ENCODE measurements at regions not wholly inside any gene's neighbourhood (a gene's known extent, or its start where the extent isn't known, plus 50 kb on each side); places are given as distances from the start of the nearest gene placed in this dataset.

DNA sequence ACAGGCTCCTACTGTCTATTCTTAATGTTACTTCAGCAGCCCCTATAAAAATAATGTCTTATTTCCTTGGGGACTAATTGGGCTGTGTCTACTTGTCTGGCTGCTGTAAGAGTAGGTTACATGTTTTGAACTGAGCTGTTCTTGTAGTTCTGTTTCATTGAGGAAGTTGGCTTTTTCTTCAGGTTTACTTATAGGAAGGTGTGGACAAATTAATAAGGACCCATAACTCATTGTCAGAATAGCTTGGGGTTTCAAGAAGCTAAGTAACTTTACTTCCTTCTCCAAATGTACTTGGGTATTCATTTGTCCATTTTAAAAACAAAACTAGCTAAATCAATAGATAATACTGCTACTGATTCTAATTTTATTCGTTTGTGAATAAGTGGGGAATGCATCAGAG is 487.2 kb downstream of the FAT4 start:
- no peak for DNase-seq
- Histone ChIP-seq H3K4me3 (no peak overlapping the region), H3K27me3 (no peaks in the 10 kb centered on the region), H3K4me1 (0 out of 2 replicates have a peak, but pooled peaks cover 5% of the 10 kb centered on the region), H3K9me3 (replicated peaks) (no peaks in the 10 kb centered on the region; the same call in 1 of the 2 replicates), H3K36me3 (no peaks in the 10 kb centered on the region), H3K27ac (no peak overlapping the region)

DNA sequence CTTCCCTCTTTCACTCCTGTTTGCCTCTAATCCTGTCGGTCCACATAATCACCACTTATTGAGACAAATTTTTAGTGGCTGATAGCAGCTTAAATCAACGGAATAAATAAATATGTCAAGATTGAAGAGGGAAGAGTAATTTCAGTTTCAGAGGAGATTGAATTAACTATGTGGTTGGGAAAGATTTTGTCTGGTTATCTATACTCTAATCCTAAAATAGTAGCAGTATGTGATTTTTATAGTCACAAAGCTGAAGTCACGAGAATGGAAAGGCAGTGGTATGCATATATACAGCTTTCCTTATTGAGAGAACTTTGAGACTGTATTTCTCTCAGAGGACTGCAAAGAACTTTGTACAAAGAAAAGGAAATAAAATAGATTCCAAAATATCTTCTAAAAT is 493.3 kb downstream of the FAT4 start:
- no peaks in the 10 kb centered on the region for H3K4me1 ChIP-seq
- no peak overlapping the region for H3K4me3 ChIP-seq
- no peaks in the 10 kb centered on the region for H3K27me3 ChIP-seq
- H3K36me3 ChIP-seq, result no peaks in the 10 kb centered on the region
- no peak overlapping the region for H3K27ac ChIP-seq
- no peak for DNase-seq
- no peaks in the 10 kb centered on the region for H3K9me3 ChIP-seq (replicated peaks)

DNA sequence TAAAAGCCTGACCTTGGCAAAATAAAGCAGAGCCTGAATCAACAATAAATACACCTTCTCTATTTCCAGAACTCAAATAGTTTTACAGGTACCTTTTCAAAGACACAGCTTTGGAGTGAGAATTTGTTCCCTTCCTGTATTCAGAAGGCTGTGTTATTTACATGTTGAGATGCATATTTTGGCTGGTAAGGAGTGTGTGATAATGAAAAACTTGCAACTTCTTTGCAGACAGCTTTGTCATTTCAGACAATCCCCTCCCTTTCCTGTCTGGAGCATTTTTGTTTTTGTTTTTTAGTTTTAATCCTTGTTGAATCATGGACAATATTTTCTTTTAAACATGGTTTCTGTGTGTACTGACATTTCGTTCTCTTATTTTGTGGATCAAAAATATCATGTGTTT is 493.8 kb downstream of the FAT4 start:
- H3K27ac ChIP-seq, result no peak overlapping the region
- H3K36me3 ChIP-seq, result no peaks in the 10 kb centered on the region
- no peaks in the 10 kb centered on the region for H3K27me3 ChIP-seq

DNA sequence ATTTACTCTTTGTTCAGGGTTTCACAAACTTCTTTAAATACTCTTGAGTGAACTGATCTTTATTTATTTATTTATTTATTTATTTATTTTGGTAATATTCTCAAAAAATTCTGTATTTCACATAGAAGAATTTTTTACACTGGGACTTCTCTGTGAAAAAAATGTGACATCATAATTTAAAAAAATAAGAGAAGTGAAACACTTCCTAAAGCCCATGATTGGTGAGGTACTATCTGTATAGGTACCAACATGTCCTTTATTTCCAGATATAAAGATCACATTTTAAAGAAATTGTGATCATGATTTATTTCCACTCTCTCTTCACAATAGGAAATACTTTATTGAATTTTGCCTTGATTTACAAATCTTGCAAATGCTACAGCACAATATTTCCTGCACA is 497.1 kb downstream of the FAT4 start:
- Histone ChIP-seq H3K36me3 (no peaks in the 10 kb centered on the region), H3K9me3 (replicated peaks) (no peaks in the 10 kb centered on the region), H3K27ac (no peak overlapping the region), H3K4me1 (no peaks in the 10 kb centered on the region), H3K27me3 (no peaks in the 10 kb centered on the region), H3K4me3 (no peak overlapping the region)
- no peak for DNase-seq

More for the DNA sequence above, 493.8 kb downstream of the FAT4 start:
- Histone ChIP-seq H3K9me3 (replicated peaks) (no peaks in the 10 kb centered on the region), H3K4me1 (no peaks in the 10 kb centered on the region), H3K4me3 (no peak overlapping the region)
- DNase-seq, result no peak

DNA sequence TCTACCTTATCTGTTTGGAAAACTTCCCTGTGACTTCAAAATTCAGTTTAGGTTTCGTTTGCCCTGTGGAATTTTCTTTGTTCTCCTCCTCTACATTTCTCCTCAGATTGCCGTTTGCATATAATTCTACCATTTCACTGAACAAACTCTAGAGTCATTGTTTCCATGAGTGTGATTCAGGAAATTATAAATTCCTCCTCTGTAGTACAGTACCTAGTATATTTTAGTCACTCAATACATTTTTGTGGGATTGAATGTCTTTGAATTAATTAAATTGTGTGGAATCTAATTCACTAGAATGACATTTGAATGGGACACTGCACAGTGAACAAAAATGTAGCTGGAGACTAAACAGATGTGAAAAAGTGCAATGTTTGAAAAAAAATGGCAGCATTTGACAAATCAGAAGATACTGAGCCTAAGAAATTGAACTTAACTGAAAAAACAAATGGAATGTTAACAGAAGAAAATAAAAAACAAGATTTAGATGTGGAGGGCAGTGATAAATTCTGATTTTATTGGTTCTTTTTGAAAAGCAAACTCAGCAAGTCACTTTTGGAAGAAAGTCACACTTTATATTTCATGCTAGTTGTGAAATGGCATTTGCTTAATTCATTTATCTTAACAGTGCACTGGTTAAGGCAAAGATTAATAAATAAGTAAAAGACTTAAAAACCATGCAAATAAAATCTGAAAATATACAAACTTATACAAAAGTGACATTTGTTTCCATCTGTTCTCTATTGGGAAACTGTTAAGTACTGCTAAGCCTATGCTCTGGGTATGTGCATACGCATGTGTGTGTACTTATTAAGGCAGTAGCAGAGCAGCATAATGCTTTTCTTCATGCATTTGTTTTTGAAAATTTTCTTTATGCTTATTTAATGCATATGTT is 512.3 kb downstream of the FAT4 start:
- Histone ChIP-seq H3K27me3 (no peaks in the 10 kb centered on the region), H3K9me3 (replicated peaks) (no peaks in the 10 kb centered on the region), H3K4me3 (no peak overlapping the region), H3K36me3 (no peaks in the 10 kb centered on the region), H3K27ac (no peak overlapping the region), H3K4me1 (no peaks in the 10 kb centered on the region)
- DNase-seq, result no peak

DNA sequence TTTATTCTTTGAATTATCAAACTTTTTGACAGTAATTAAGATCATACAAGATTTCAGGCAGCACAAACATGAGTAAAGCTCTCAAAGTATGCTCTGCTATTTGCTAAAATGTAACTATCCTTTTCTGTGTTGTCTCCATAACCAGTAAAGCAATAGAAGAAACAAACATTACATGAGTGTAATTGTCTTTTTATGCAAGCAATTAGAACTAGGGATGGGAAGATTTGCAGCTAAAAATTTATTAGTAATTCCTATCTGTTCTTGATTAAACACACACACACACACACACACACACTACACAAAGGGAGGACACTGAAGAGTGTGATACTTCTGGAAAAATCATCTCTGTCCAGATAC is 512.9 kb downstream of the FAT4 start:
- Histone ChIP-seq H3K27me3 (no peaks in the 10 kb centered on the region), H3K4me3 (no peak overlapping the region), H3K4me1 (no peaks in the 10 kb centered on the region), H3K9me3 (replicated peaks) (no peaks in the 10 kb centered on the region), H3K27ac (no peak overlapping the region), H3K36me3 (no peaks in the 10 kb centered on the region)
- DNase-seq, result no peak

DNA sequence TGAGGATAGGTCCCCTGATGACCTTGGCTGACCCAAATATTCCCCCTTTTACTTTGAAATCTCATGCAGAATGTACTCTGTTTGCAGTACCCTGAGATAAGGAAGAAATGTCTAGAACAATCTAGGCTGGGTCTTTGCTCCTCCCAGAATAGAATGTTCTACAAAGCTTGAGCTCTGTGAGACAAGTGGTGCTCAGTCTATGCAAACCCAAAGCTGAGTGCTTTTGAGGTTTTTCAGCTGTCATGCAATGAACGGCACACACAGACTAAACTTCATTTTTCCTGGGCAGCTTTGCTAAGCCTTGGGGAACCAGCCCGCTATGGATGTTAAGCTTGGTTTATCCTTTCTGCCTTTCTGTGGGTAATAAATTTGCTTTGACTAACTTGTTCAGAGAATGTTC is 513.6 kb downstream of the FAT4 start:
- Histone ChIP-seq H3K9me3 (replicated peaks) (no peaks in the 10 kb centered on the region), H3K27me3 (no peaks in the 10 kb centered on the region), H3K36me3 (no peaks in the 10 kb centered on the region), H3K27ac (no peak overlapping the region), H3K4me3 (no peak overlapping the region), H3K4me1 (no peaks in the 10 kb centered on the region)
- peak in 1 of 2 experiments; percentile 14 for DNase-seq

DNA sequence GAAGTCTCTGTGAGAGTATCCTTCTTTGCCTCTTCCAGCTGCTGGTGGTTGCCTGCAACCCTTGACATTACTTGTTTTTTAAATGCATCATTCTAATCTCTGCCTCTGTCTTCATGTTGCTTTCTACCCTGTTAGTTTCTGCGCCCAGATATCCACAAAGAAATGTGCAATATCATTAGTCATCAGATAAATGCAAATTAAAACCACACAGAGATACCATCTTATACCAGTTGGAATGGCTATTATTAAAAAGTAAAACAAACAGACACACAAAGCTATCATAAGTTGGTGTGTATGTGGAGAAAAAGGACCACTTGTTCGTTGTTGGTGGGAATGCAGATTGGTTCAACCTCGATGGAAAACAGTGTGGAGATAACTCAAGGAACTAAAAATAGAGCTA is 517.4 kb downstream of the FAT4 start:
- no peak for DNase-seq
- no peak overlapping the region for H3K27ac ChIP-seq
- no peak overlapping the region for H3K4me3 ChIP-seq
- no peaks in the 10 kb centered on the region for H3K4me1 ChIP-seq
- no peaks in the 10 kb centered on the region for H3K36me3 ChIP-seq
- H3K9me3 ChIP-seq (replicated peaks), result no peaks in the 10 kb centered on the region
- no peaks in the 10 kb centered on the region for H3K27me3 ChIP-seq

DNA sequence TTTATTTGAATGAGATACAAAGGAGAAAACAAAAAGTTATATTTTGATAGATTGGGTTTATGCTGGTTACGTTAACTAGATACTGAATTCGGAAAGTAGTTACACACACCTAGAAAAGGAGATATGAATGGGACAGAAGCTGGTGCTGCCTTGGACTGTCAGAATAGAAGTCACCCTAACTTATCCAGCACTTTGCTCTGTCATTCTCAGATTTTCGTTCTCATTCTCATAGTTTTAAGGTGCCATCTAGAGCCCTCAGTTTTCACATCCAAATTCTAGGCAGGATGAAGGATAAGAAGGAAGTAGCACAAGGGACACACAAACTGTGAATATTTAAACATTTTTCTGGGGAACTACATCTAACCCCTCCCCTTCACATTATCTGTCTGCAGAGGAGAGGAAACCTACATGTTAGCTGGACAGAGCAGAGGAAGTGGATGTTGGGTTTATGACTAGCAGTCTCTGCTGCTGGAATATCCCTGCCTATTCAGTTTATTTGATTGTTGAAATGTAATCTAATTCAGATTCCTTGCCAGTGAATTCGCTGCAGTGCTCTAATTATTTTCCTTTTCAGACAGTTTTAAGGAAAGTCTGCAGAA is 521.9 kb downstream of the FAT4 start:
- H3K4me1 ChIP-seq, result no peaks in the 10 kb centered on the region
- H3K36me3 ChIP-seq, result no peaks in the 10 kb centered on the region
- no peak overlapping the region for H3K4me3 ChIP-seq
- H3K27me3 ChIP-seq, result no peaks in the 10 kb centered on the region
- DNase-seq, result no peak
- no peak overlapping the region for H3K27ac ChIP-seq
- no peaks in the 10 kb centered on the region for H3K9me3 ChIP-seq (replicated peaks)

DNA sequence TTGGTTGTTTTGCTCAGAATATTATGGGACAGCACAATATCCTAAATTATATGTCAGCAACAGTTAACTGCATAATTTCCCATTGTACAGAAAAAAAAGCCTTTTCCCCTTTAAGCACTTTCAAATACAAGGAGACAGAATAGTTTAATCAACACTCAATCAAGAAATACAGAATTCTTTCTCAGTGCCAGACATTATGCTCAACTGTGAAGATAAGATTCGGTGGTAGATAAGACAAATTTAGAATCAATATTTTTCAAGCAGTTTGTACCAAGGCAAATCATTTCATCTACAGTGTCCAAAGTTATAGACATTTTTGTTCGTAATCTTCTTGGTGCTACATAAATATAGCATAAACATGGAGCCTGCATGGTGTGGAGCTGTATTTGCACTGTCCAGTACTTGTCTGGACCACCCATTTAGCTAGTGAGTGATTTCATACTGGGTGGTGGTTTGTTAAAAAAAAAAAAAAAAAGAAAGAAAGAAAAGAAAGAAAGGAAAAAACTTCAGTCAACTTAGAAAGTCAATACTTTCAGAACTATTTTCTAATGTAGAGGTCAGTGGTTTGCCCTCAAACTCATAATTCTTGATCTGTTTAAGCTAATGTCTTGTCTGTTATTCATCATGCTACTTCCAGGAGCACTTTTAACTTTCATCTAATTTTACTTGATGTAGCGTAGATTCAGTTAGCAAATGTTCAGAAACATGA is 522.9 kb downstream of the FAT4 start:
- Histone ChIP-seq H3K36me3 (no peaks in the 10 kb centered on the region), H3K9me3 (replicated peaks) (no peaks in the 10 kb centered on the region), H3K27ac (no peak overlapping the region), H3K4me3 (no peak overlapping the region), H3K27me3 (no peaks in the 10 kb centered on the region), H3K4me1 (no peaks in the 10 kb centered on the region)
- no peak for DNase-seq

DNA sequence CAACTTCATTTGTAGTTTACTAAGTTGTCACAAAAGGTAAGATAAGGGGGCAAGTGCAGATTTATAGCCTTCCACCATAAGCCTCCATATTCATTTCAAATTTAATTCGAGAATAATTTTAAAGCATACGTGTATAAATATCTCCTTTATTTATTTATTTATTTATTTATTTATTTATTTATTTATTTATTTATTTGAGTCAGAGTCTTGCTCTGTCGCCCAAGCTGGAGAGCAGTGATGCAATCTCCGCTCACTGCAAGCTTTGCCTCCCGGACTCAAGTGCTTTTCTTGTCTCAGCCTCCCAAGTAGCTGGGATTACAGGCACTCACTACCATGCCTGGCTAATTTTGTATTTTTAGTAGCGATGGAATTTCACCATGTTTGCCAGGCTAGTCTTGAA is 523.4 kb downstream of the FAT4 start:
- H3K36me3 ChIP-seq, result no peaks in the 10 kb centered on the region
- no peak overlapping the region for H3K27ac ChIP-seq
- no peaks in the 10 kb centered on the region for H3K27me3 ChIP-seq
- no peaks in the 10 kb centered on the region for H3K9me3 ChIP-seq (replicated peaks)
- H3K4me1 ChIP-seq, result no peaks in the 10 kb centered on the region
- DNase-seq, result no peak
- no peak overlapping the region for H3K4me3 ChIP-seq

DNA sequence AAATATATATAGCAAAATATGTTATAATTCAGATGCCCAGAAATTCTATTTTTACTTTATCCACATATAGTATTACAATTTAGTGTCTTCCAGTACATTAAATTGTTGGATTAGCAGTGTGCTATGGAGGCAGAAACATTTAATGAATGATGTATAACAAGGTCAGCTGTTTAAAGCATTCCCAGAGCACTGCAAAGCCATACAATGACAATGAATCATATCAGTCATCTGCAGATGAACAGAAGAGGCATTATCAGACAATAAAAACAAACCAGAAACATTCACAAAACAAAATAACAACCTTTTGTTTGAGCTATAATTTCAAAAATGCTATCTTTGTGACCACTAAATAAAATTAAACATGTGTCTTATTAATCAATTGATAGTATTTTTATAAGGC is 524.2 kb downstream of the FAT4 start:
- no peak overlapping the region for H3K27ac ChIP-seq
- no peak for DNase-seq
- H3K4me3 ChIP-seq, result no peak overlapping the region
- H3K27me3 ChIP-seq, result no peaks in the 10 kb centered on the region
- H3K4me1 ChIP-seq, result no peaks in the 10 kb centered on the region
- H3K36me3 ChIP-seq, result no peaks in the 10 kb centered on the region
- H3K9me3 ChIP-seq (replicated peaks), result no peaks in the 10 kb centered on the region

DNA sequence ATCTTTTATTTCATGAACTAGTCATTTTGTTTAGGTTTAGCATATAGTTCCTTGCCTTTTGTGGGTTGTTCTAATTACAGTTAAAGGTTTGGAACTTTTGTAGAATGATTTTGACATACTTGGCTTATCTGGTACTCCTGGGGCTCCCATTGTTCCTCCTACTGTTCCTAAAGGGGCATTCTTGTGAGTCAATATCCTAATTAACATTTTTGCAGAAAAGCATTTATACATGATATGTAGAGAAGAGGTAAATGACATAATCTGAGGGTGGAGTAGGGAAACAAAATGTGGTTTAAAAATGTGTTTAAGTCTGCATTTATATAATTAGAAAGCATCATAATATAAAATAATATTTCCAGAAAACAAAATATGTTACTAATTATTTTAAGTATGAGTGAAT is 529.2 kb downstream of the FAT4 start:
- DNase-seq, result no peak
- no peaks in the 10 kb centered on the region for H3K4me1 ChIP-seq
- no peaks in the 10 kb centered on the region for H3K36me3 ChIP-seq
- H3K9me3 ChIP-seq (replicated peaks), result no peaks in the 10 kb centered on the region
- no peaks in the 10 kb centered on the region for H3K27me3 ChIP-seq
- no peak overlapping the region for H3K4me3 ChIP-seq
- H3K27ac ChIP-seq, result no peak overlapping the region

DNA sequence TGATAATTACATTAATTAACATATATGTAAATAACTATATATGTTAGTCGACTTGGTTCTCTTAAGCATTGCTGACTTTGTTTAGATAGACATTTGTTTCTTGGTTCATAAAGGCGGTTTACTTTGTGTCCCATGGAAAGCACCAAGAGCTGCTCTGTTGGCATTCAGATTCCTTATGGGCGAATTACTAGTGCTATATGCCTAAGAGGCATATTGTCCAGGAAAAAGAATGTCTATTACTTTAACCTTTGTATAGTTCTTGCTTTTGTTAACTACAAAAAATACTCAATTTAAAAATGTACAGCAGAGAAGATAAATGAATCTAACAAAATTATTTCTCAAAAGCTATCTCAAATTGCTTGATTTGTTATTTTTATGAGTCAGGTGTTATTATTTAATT is 532.8 kb downstream of the FAT4 start:
- no peaks in the 10 kb centered on the region for H3K36me3 ChIP-seq
- H3K9me3 ChIP-seq (replicated peaks), result no peaks in the 10 kb centered on the region
- no peaks in the 10 kb centered on the region for H3K4me1 ChIP-seq
- no peaks in the 10 kb centered on the region for H3K27me3 ChIP-seq
- DNase-seq, result no peak
- H3K27ac ChIP-seq, result no peak overlapping the region
- no peak overlapping the region for H3K4me3 ChIP-seq

DNA sequence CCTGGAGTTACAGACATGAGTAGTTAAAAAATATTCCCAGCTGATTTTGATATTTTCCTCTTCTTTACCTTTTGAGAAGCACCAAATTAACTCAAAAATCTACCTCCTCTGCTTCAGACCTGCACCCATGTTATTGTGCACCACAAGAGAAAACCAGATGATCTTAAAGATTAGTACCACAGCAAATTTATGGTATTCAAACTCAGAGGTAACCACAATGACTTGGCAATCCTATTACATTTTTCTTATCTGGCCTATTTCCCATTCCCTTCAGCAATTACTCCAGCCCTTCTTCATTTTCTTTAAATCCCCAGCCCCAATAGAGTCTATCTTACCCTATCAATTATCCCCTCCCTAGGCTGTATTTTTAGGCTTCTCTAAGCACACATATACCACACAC is 535.1 kb downstream of the FAT4 start:
- H3K4me1 ChIP-seq, result no peaks in the 10 kb centered on the region
- H3K27me3 ChIP-seq, result 0 out of 2 replicates have a peak, but pooled peaks cover 2% of the 10 kb centered on the region
- H3K36me3 ChIP-seq, result no peaks in the 10 kb centered on the region
- no peak for DNase-seq
- H3K4me3 ChIP-seq, result no peak overlapping the region
- no peak overlapping the region for H3K27ac ChIP-seq
- no peaks in the 10 kb centered on the region for H3K9me3 ChIP-seq (replicated peaks)

Data from SJCRH30 (cell line).